HCT116 (cell line): ENCODE measurements at regions not wholly inside any gene's neighbourhood (a gene's known extent, or its start where the extent isn't known, plus 50 kb on each side); places are given as distances from the start of the nearest gene placed in this dataset.

Experiments
- ATAC-seq: fragments of 200-7000 bp; cut with Tn5 transposase; 2 replicates; pipeline ENCODE4 v1.9.1; 2020; ENCODE audit warnings: mild to moderate bottlenecking, moderate library complexity
- BruUV-seq: library from RNA; stranded (reverse); fragments of 400-500 nt; replicated peaks from 2 replicates; lab custom pipeline; 2021; lab: Mats Ljungman, UMichigan
- CTCF ChIA-PET: fragments of 300-600 bp; sonication (Branson Sonifier 250); formaldehyde crosslinking; loops from one replicate; lab custom pipeline; 2021; ENCODE audit warnings: antibody characterized with exemption; lab: Charles Lee
- POLR2A ChIA-PET: fragments of 300-600, 350-600 bp; sonication (Branson Sonifier 250); formaldehyde crosslinking; loops from one replicate; lab custom pipeline; 2021; ENCODE audit warnings: antibody characterized with exemption; lab: Charles Lee
- RAD21 ChIA-PET, 2 experiments: fragments of 300-600 bp; sonication (Branson Sonifier 250); formaldehyde crosslinking; loops; one replicate each; lab custom pipeline; 2023; ENCODE audit warnings: low total read pairs in 2 of 2; ENCODE audit not compliant: uncharacterized antibody in 2 of 2, unreplicated experiment in 2 of 2, low non-redundant PET in 1 of 2; lab: Charles Lee
- DNase-seq: peaks from one replicate; pipeline ENCODE4 v3.0.0-alpha.2; 2010; ENCODE audit warnings: low read depth, low spot score
- H2AFZ ChIP-seq: fragments of 200-600 bp; shearing (Covaris generic), sonication (generic); 2 replicates; pipeline ENCODE4 v1.6.1; 2017; ENCODE audit warnings: low read depth, mixed run types, mixed read lengths, antibody characterized with exemption, low read length; ENCODE audit not compliant: poor library complexity, severe bottlenecking
- H3K27ac ChIP-seq: 2 replicates; pipeline ENCODE4 v1.5.1; 2012; ENCODE audit warnings: low read depth, low read length
- H3K27me3 ChIP-seq: fragments of 200-600 bp; sonication (generic); 2 replicates; pipeline ENCODE4 v1.6.1; 2016; ENCODE audit warnings: mixed run types, low read length, mixed read lengths; ENCODE audit not compliant: insufficient read depth
- H3K36me3 ChIP-seq, 2 experiments: fragments of 200-500 bp in 1 of 2; fragments of 200-600 bp in 1 of 2; sonication (Bioruptor generic) in 1 of 2; sonication (generic) in 1 of 2; 2 replicates each; pipeline versions ENCODE4 v1.5.1 to v1.6.1; 2014 to 2016; ENCODE audit warnings: low read length in 2 of 2, inconsistent platforms in 1 of 2, mixed read lengths in 1 of 2, mixed run types in 1 of 2; ENCODE audit not compliant: insufficient read depth in 2 of 2, control insufficient read depth in 1 of 2
- H3K4me1 ChIP-seq, 2 experiments: fragments of 200-600 bp in 1 of 2; sonication (generic) in 1 of 2; 2 replicates each; pipeline versions ENCODE4 v1.5.1 to v1.6.1; 2012 to 2017; ENCODE audit warnings: low read length in 2 of 2, inconsistent platforms in 1 of 2, mild to moderate bottlenecking in 1 of 2, mixed read lengths in 1 of 2, mixed run types in 1 of 2, moderate library complexity in 1 of 2; ENCODE audit not compliant: insufficient read depth in 2 of 2, control insufficient read depth in 1 of 2
- H3K4me2 ChIP-seq: fragments of 200-600 bp; sonication (generic); 2 replicates; pipeline ENCODE4 v1.6.1; 2017; ENCODE audit warnings: mixed run types, low read length, mixed read lengths
- H3K4me3 ChIP-seq, 2 experiments: fragments of 200-600 bp in 1 of 2; sonication (generic) in 1 of 2; replicated peaks in 1 of 2; 2 replicates each; pipeline ENCODE4 v1.5.1; 2011 to 2016; ENCODE audit warnings: low read length in 2 of 2, control low read depth in 1 of 2, low read depth in 1 of 2, mild to moderate bottlenecking in 1 of 2, mixed read lengths in 1 of 2, mixed run types in 1 of 2
- H3K79me2 ChIP-seq: fragments of 200-600 bp; sonication (generic); 2 replicates; pipeline ENCODE4 v1.6.1; 2017; ENCODE audit warnings: mild to moderate bottlenecking, mixed run types, low read length, moderate library complexity, mixed read lengths; ENCODE audit not compliant: insufficient read depth
- H3K9ac ChIP-seq: fragments of 200-600 bp; sonication (generic); 2 replicates; pipeline ENCODE4 v1.6.1; 2016; ENCODE audit warnings: low read length, mixed read lengths
- H3K9me2 ChIP-seq: fragments of 200-600 bp; sonication (generic), shearing (Covaris generic); 2 replicates; pipeline ENCODE4 v1.6.1; 2017; ENCODE audit warnings: mixed run types, mild to moderate bottlenecking, moderate library complexity; ENCODE audit not compliant: insufficient read depth
- H3K9me3 ChIP-seq, 2 experiments: fragments of 200-500 bp in 1 of 2; fragments of 200-600 bp in 1 of 2; sonication (Bioruptor generic) in 1 of 2; sonication (generic) in 1 of 2; 2 replicates each; pipeline ENCODE4 v1.6.1; 2014 to 2017; ENCODE audit warnings: low read length in 2 of 2, mixed read lengths in 2 of 2, inconsistent platforms in 1 of 2, low read depth in 1 of 2, mild to moderate bottlenecking in 1 of 2, mixed run types in 1 of 2, moderate library complexity in 1 of 2; ENCODE audit not compliant: control insufficient read depth in 1 of 2, insufficient read depth in 1 of 2
- H4K20me1 ChIP-seq: fragments of 200-600 bp; sonication (generic), shearing (Covaris generic); 2 replicates; pipeline ENCODE4 v1.6.1; 2017; ENCODE audit warnings: mixed run types, mild to moderate bottlenecking, moderate library complexity; ENCODE audit not compliant: insufficient read depth
- ATF3 ChIP-seq: IDR thresholded peaks from 2 replicates; pipeline ENCODE4 v1.6.1; 2012
- CBX3 ChIP-seq: IDR thresholded peaks from 2 replicates; pipeline ENCODE4 v1.6.1; 2012; ENCODE audit warnings: low read depth
- CEBPB ChIP-seq: IDR thresholded peaks from 2 replicates; pipeline ENCODE4 v1.6.1; 2012; ENCODE audit warnings: low read depth
- CTCF ChIP-seq, 3 experiments: fragments of 200-600 bp in 1 of 3; sonication (generic) in 1 of 3; IDR thresholded peaks in 2 of 3; conservative IDR thresholded peaks in 1 of 3; 2 replicates each; pipeline ENCODE4 v1.5.1; 2012 to 2017; ENCODE audit warnings: low read depth in 2 of 3, low read length in 2 of 3, antibody characterized with exemption in 1 of 3, borderline replicate concordance in 1 of 3, control low read depth in 1 of 3, mild to moderate bottlenecking in 1 of 3, mixed read lengths in 1 of 3, mixed run types in 1 of 3, moderate library complexity in 1 of 3; ENCODE audit not compliant: insufficient read depth in 1 of 3
- EGR1 ChIP-seq: IDR thresholded peaks from 2 replicates; pipeline ENCODE4 v1.6.1; 2012; ENCODE audit warnings: low read depth
- ELF1 ChIP-seq: IDR thresholded peaks from 2 replicates; pipeline ENCODE4 v1.6.1; 2012; ENCODE audit warnings: low read depth, borderline replicate concordance
- EZH2 ChIP-seq: fragments of 200-600 bp; sonication (generic); IDR thresholded peaks from 2 replicates; pipeline ENCODE4 v1.6.1; 2017; ENCODE audit warnings: antibody characterized with exemption, mixed run types
- EZH2phosphoT487 ChIP-seq: fragments of 200-600 bp; IDR thresholded peaks from 2 replicates; pipeline ENCODE4 v1.6.1; 2018; ENCODE audit warnings: antibody characterized with exemption, borderline replicate concordance
- FOSL1 ChIP-seq: IDR thresholded peaks from 2 replicates; pipeline ENCODE4 v1.6.1; 2012; ENCODE audit warnings: low read depth
- JUND ChIP-seq: IDR thresholded peaks from 2 replicates; pipeline ENCODE4 v1.6.1; 2012
- POLR2A ChIP-seq: IDR thresholded peaks from 2 replicates; pipeline ENCODE4 v1.7.0; 2011; ENCODE audit warnings: borderline replicate concordance; ENCODE audit not compliant: insufficient read depth, insufficient read length; ENCODE audit errors: extremely low read depth
- RAD21 ChIP-seq: IDR thresholded peaks from 2 replicates; pipeline ENCODE4 v1.6.1; 2012; ENCODE audit warnings: low read depth, mild to moderate bottlenecking
- REST ChIP-seq: IDR thresholded peaks from 2 replicates; pipeline ENCODE4 v1.6.1; 2012; ENCODE audit warnings: low read depth
- ZFX ChIP-seq: fragments of 450-650 bp; IDR thresholded peaks from 2 replicates; pipeline ENCODE4 v1.6.1; 2017
- ZNF274 ChIP-seq: fragments of 200-500 bp; sonication (Bioruptor generic); IDR thresholded peaks from 2 replicates; pipeline ENCODE4 v1.6.1; 2014; ENCODE audit warnings: mild to moderate bottlenecking, low read depth, low read length, inconsistent platforms
- intact Hi-C: fragments of 100-400 bp; cut with micrococcal nuclease; formaldehyde crosslinking; loops from 2 replicates; pipeline ENCODE4 v1.10.0; 2022
- TF ChIP-seq, protein P1 (sequence below): IDR thresholded peaks from 2 replicates; pipeline ENCODE4 v1.6.1; 2012

DNA sequence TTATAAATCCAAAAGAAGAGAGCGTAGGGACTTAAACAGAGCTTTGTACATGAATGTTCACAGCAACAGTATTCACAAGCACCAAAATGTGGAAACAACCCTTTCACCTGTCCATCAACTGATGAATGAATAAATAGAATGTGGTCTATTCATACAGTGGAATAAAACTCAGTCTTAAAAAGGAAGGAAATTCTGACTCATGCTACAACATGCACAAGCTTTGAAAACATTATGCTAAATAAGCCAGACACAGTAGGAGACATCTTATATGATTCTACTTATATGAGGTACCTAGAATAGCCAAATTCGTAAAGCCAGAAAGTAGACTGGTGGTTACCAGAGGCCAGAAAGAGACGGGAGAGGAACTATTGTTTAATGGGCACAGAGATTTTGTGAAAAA lies 74.3 kb downstream of the SHANK2 start:
- Histone ChIP-seq H3K27ac (no peak overlapping the region), H3K4me2 (no peak overlapping the region), H3K9me3 (no peaks in the 10 kb centered on the region), H4K20me1 (no peaks in the 10 kb centered on the region; the same call in 1 of the 2 replicates), H3K79me2 (no peaks in the 10 kb centered on the region; the same call in 1 of the 2 replicates), H3K36me3 (no peaks in the 10 kb centered on the region), H3K27me3 (no peaks in the 10 kb centered on the region), H3K9me2 (no peaks in the 10 kb centered on the region), H3K9ac (no peak overlapping the region), H3K4me3 (no peak overlapping the region), H3K4me1 (no peaks in the 10 kb centered on the region), H2AFZ (no peak overlapping the region)
- intact Hi-C loops = no loop called here
- TF ChIP-seq ELF1 (no peak), CTCF (IDR thresholded peaks at IDR 0.05 in 2 of 3, conservative IDR thresholded peaks at IDR 0.05 in 1 of 3; ENCODE audit: borderline replicate concordance in 1 of 3, insufficient read depth in 1 of 3, low read depth in 2 of 3, low read length in 2 of 3) (no peak), CBX3 (no peak), EZH2 (no peak), CEBPB (no peak), ZFX (no peak), RAD21 (no peak)
- no TSS peak for BruUV-seq
- ChIA-PET CTCF (no interaction called here), POLR2A (no interaction called here), RAD21 (no interaction called here)
- ATAC-seq (no peak), DNase-seq (no peak)

GRCh38 chr11:71176812-71177211 lies 75.6 kb downstream of the SHANK2 start:
- H2AFZ ChIP-seq = no peak overlapping the region
- H3K9me2 ChIP-seq = no peaks in the 10 kb centered on the region
- no peak overlapping the region for H3K27ac ChIP-seq
- no peaks in the 10 kb centered on the region for H3K36me3 ChIP-seq
- intact Hi-C loops = no loop called here
- ChIA-PET RAD21 (no interaction called here), POLR2A (no interaction called here), CTCF (no interaction called here)
- no peak for ATAC-seq
- no peak overlapping the region for H3K4me2 ChIP-seq
- no peaks in the 10 kb centered on the region; the same call in 1 of the 2 replicates for H4K20me1 ChIP-seq
- DNase-seq = no peak
- H3K27me3 ChIP-seq = no peaks in the 10 kb centered on the region
- no peaks in the 10 kb centered on the region for H3K9me3 ChIP-seq
- H3K79me2 ChIP-seq = no peaks in the 10 kb centered on the region; the same call in 1 of the 2 replicates
- H3K4me3 ChIP-seq = no peak overlapping the region
- no TSS peak for BruUV-seq
- no peak overlapping the region for H3K9ac ChIP-seq
- no peaks in the 10 kb centered on the region for H3K4me1 ChIP-seq
- TF ChIP-seq POLR2A (no peak), ELF1 (no peak), JUND (no peak), EZH2 (no peak), FOSL1 (no peak), RAD21 (no peak), REST (no peak), ZNF274 (no peak), EZH2phosphoT487 (no peak), EGR1 (no peak), ATF3 (no peak)
- TF ChIP-seq, protein P1, sequence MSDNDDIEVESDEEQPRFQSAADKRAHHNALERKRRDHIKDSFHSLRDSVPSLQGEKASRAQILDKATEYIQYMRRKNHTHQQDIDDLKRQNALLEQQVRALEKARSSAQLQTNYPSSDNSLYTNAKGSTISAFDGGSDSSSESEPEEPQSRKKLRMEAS = no peak
